Neural progenitor cell (in vitro differentiated cells): ENCODE measurements at regions not wholly inside any gene's neighbourhood (a gene's known extent, or its start where the extent isn't known, plus 50 kb on each side); places are given as distances from the start of the nearest gene placed in this dataset.
A peak's percentile ranks its signal among the peaks of the same experiment; 100 is the strongest.

Source experiments
- DNase-seq: peaks from one replicate; pipeline ENCODE4 v3.0.0-alpha.2; 2016; ENCODE audit warnings: low spot score
- H2AFZ ChIP-seq: fragments of 200-600 bp; sonication (generic); replicated peaks from 2 replicates; pipeline ENCODE4 v1.6.1; 2016; ENCODE audit warnings: antibody characterized with exemption
- H3F3A ChIP-seq: fragments of 200-600 bp; sonication (generic); 2 replicates; pipeline ENCODE4 v1.6.1; 2016; ENCODE audit warnings: antibody characterized with exemption, low read depth
- H3K27ac ChIP-seq: fragments of 200-600 bp; sonication (generic); 2 replicates; pipeline ENCODE4 v1.5.1; 2016; ENCODE audit warnings: mild to moderate bottlenecking
- H3K27me3 ChIP-seq: fragments of 200-600 bp; sonication (generic); 2 replicates; pipeline ENCODE4 v1.6.1; 2016; ENCODE audit warnings: mild to moderate bottlenecking, moderate library complexity
- H3K36me3 ChIP-seq: fragments of 200-600 bp; sonication (generic); 2 replicates; pipeline ENCODE4 v1.5.1; 2016
- H3K4me1 ChIP-seq: fragments of 200-600 bp; sonication (generic); 2 replicates; pipeline ENCODE4 v1.6.1; 2016; ENCODE audit warnings: mixed run types
- H3K4me2 ChIP-seq: fragments of 200-600 bp; sonication (generic); 2 replicates; pipeline ENCODE4 v1.6.1; 2016
- H3K4me3 ChIP-seq: fragments of 200-600 bp; sonication (generic); 2 replicates; pipeline ENCODE4 v1.5.1; 2016
- H3K79me2 ChIP-seq: fragments of 200-600 bp; sonication (generic); 2 replicates; pipeline ENCODE4 v1.6.1; 2016; ENCODE audit warnings: low read depth
- H3K9ac ChIP-seq: fragments of 200-600 bp; sonication (generic); 2 replicates; pipeline ENCODE4 v1.6.1; 2016
- H3K9me3 ChIP-seq: fragments of 200-600 bp; sonication (generic); 2 replicates; pipeline ENCODE4 v1.5.1; 2016; ENCODE audit warnings: low read depth
- H4K20me1 ChIP-seq: fragments of 200-600 bp; sonication (generic); 2 replicates; pipeline ENCODE4 v1.6.1; 2016; ENCODE audit warnings: low read depth
- H3K27ac Mint-ChIP-seq: 3 replicates; pipeline ENCODE4 v1.8.0; 2021; ENCODE audit warnings: mixed read lengths
- H3K27me3 Mint-ChIP-seq: 2 replicates; pipeline ENCODE4 v1.8.0; 2022; ENCODE audit warnings: low read depth, mild to moderate bottlenecking, inconsistent platforms, moderate library complexity, mixed read lengths; ENCODE audit not compliant: insufficient read depth
- H3K36me3 Mint-ChIP-seq: 3 replicates; pipeline ENCODE4 v1.8.0; 2021; ENCODE audit warnings: mixed read lengths
- H3K4me1 Mint-ChIP-seq: 3 replicates; pipeline ENCODE4 v1.8.0; 2021; ENCODE audit warnings: mixed read lengths
- H3K4me3 Mint-ChIP-seq: 3 replicates; pipeline ENCODE4 v1.8.0; 2021; ENCODE audit warnings: mild to moderate bottlenecking, moderate library complexity, mixed read lengths
- H3K9me3 Mint-ChIP-seq: 3 replicates; pipeline ENCODE4 v1.8.0; 2020; ENCODE audit warnings: mixed read lengths
- CTCF ChIP-seq: fragments of 200-600 bp; sonication (generic); IDR thresholded peaks from 2 replicates; pipeline ENCODE4 v1.5.1; 2017; ENCODE audit warnings: antibody characterized with exemption, mild to moderate bottlenecking
- EZH2 ChIP-seq: fragments of 200-600 bp; sonication (generic); IDR thresholded peaks from 2 replicates; pipeline ENCODE4 v1.6.1; 2017; ENCODE audit warnings: antibody characterized with exemption, mild to moderate bottlenecking, moderate library complexity
- EZH2phosphoT487 ChIP-seq: fragments of 200-600 bp; sonication (generic); IDR thresholded peaks from 2 replicates; pipeline ENCODE4 v1.6.1; 2017; ENCODE audit warnings: antibody characterized with exemption

GRCh38 chr9:86648828-86649170, 294.6 kb upstream of the TUT7 start:
- no peaks in the 10 kb centered on the region for H3K27me3 Mint-ChIP-seq
- Histone ChIP-seq H3K4me3 (no peak overlapping the region), H3K4me1 (peaks cover 24% of the 10 kb centered on the region), H2AFZ (no peak overlapping the region), H4K20me1 (no peaks in the 10 kb centered on the region), H3K27ac (no peak overlapping the region), H3K36me3 (no peaks in the 10 kb centered on the region), H3K4me2 (no peak overlapping the region), H3K9me3 (no peaks in the 10 kb centered on the region), H3K27me3 (no peaks in the 10 kb centered on the region), H3F3A (peaks cover 25% of the 10 kb centered on the region), H3K9ac (no peak overlapping the region), H3K79me2 (no peaks in the 10 kb centered on the region)
- H3K4me3 Mint-ChIP-seq, result no peak overlapping the region
- H3K36me3 Mint-ChIP-seq, result no peaks in the 10 kb centered on the region
- no peak overlapping the region for H3K27ac Mint-ChIP-seq
- no peak for TF ChIP-seq EZH2phosphoT487
- TF ChIP-seq CTCF, result no peak
- no peak for TF ChIP-seq EZH2
- no peak for DNase-seq
- peaks cover 4% of the 10 kb centered on the region for H3K9me3 Mint-ChIP-seq
- H3K4me1 Mint-ChIP-seq, result peaks cover 22% of the 10 kb centered on the region

- H3K36me3 Mint-ChIP-seq, result no peaks in the 10 kb centered on the region
- no peaks in the 10 kb centered on the region for H3K27me3 Mint-ChIP-seq
- peaks cover 4% of the 10 kb centered on the region for H3K9me3 Mint-ChIP-seq
- no peaks in the 10 kb centered on the region for H3K36me3 ChIP-seq
- TF ChIP-seq EZH2phosphoT487 (no peak), EZH2 (no peak), CTCF (no peak)
- peaks cover 30% of the 10 kb centered on the region for H3F3A ChIP-seq
- H3K9me3 ChIP-seq, result no peaks in the 10 kb centered on the region
- no peak overlapping the region for H3K4me3 ChIP-seq
- peaks cover 29% of the 10 kb centered on the region for H3K4me1 ChIP-seq
- peaks cover 26% of the 10 kb centered on the region for H3K4me1 Mint-ChIP-seq
- H3K9ac ChIP-seq, result no peak overlapping the region
- no peak overlapping the region for H3K27ac ChIP-seq
- H3K4me3 Mint-ChIP-seq, result no peak overlapping the region
- H4K20me1 ChIP-seq, result no peaks in the 10 kb centered on the region
- no peaks in the 10 kb centered on the region for H3K27me3 ChIP-seq
- no peak overlapping the region for H2AFZ ChIP-seq
- H3K79me2 ChIP-seq, result no peaks in the 10 kb centered on the region
- H3K4me2 ChIP-seq, result no peak overlapping the region
- no peak overlapping the region for H3K27ac Mint-ChIP-seq
- no peak for DNase-seq
Measured at GRCh38 chr9:86648156-86648827, 294.1 kb upstream of the TUT7 start.

- Mint-ChIP-seq H3K27ac (peak overlapping the region; percentile 44), H3K27me3 (peaks cover 4% of the 10 kb centered on the region), H3K9me3 (no peaks in the 10 kb centered on the region), H3K4me3 (no peak overlapping the region), H3K4me1 (peaks cover 44% of the 10 kb centered on the region), H3K36me3 (no peaks in the 10 kb centered on the region)
- Histone ChIP-seq H3F3A (peaks cover 33% of the 10 kb centered on the region), H3K4me1 (peaks cover 35% of the 10 kb centered on the region), H3K27me3 (no peaks in the 10 kb centered on the region), H4K20me1 (no peaks in the 10 kb centered on the region), H3K36me3 (no peaks in the 10 kb centered on the region), H3K4me3 (no peak overlapping the region), H3K79me2 (no peaks in the 10 kb centered on the region), H2AFZ (no peak overlapping the region), H3K4me2 (peak overlapping the region; percentile 58), H3K27ac (peak overlapping the region; percentile 88), H3K9ac (no peak overlapping the region), H3K9me3 (no peaks in the 10 kb centered on the region)
- TF ChIP-seq EZH2phosphoT487 (no peak), EZH2 (no peak), CTCF (peak; percentile 24)
- DNase-seq, result peak; percentile 86
Measured at GRCh38 chr9:86645303-86645702, 291.1 kb upstream of the TUT7 start.
